Hepatocyte (in vitro differentiated cells): ENCODE measurements at regions not wholly inside any gene's neighbourhood (a gene's known extent, or its start where the extent isn't known, plus 50 kb on each side); places are given as distances from the start of the nearest gene placed in this dataset.
"Not testable (repeated sequence)": the region's sequence is repeated elsewhere in the genome, so short reads cannot be mapped to it uniquely, and the experiment has no call there.

Experiments
- DNase-seq: peaks from one replicate; pipeline ENCODE4 v3.0.0-alpha.2; 2016; ENCODE audit warnings: low spot score
- H2AFZ ChIP-seq: fragments of 200-600 bp; sonication (generic); 2 replicates; pipeline ENCODE4 v1.6.0; 2016; ENCODE audit warnings: antibody characterized with exemption, mild to moderate bottlenecking
- H3K27ac ChIP-seq: fragments of 200-600 bp; sonication (generic); 2 replicates; pipeline ENCODE4 v1.5.1; 2016; ENCODE audit warnings: mild to moderate bottlenecking
- H3K27me3 ChIP-seq: fragments of 200-600 bp; sonication (generic); 2 replicates; pipeline ENCODE4 v1.6.1; 2016
- H3K36me3 ChIP-seq: fragments of 200-600 bp; sonication (generic); replicated peaks from 2 replicates; pipeline ENCODE4 v1.5.1; 2016; ENCODE audit warnings: low read depth; ENCODE audit not compliant: insufficient read depth
- H3K4me1 ChIP-seq: fragments of 200-600 bp; sonication (generic); 2 replicates; pipeline ENCODE4 v1.5.1; 2016; ENCODE audit warnings: mild to moderate bottlenecking, moderate library complexity; ENCODE audit not compliant: insufficient read depth
- H3K4me2 ChIP-seq: fragments of 200-600 bp; sonication (generic); 2 replicates; pipeline ENCODE4 v1.6.0; 2016
- H3K4me3 ChIP-seq: fragments of 200-600 bp; sonication (generic); 2 replicates; pipeline ENCODE4 v1.5.1; 2016; ENCODE audit warnings: mild to moderate bottlenecking
- H3K79me2 ChIP-seq: fragments of 200-600 bp; sonication (generic); 2 replicates; pipeline ENCODE4 v1.6.0; 2017; ENCODE audit warnings: mild to moderate bottlenecking
- H3K9me2 ChIP-seq: fragments of 200-600 bp; sonication (generic); replicated peaks from 2 replicates; pipeline ENCODE4 v1.6.0; 2017; ENCODE audit warnings: mild to moderate bottlenecking; ENCODE audit not compliant: insufficient read depth
- H3K9me3 ChIP-seq: fragments of 200-600 bp; sonication (generic); 2 replicates; pipeline ENCODE4 v1.5.1; 2016; ENCODE audit warnings: low read depth, mild to moderate bottlenecking
- H4K20me1 ChIP-seq: fragments of 200-600 bp; sonication (generic); 2 replicates; pipeline ENCODE4 v1.6.0; 2016; ENCODE audit warnings: mild to moderate bottlenecking; ENCODE audit not compliant: insufficient read depth, poor library complexity, severe bottlenecking
- CTCF ChIP-seq: fragments of 200-600 bp; sonication (generic); IDR thresholded peaks from 2 replicates; pipeline ENCODE4 v1.5.1; 2016; ENCODE audit warnings: antibody characterized with exemption, mild to moderate bottlenecking; ENCODE audit not compliant: poor library complexity
- EZH2 ChIP-seq: fragments of 200-600 bp; sonication (generic); IDR thresholded peaks from 2 replicates; pipeline ENCODE4 v1.6.1; 2016; ENCODE audit warnings: antibody characterized with exemption, mild to moderate bottlenecking, borderline replicate concordance
- EZH2phosphoT487 ChIP-seq: fragments of 200-600 bp; sonication (generic); IDR thresholded peaks from one replicate; pipeline ENCODE4 v1.6.1; 2018; ENCODE audit warnings: antibody characterized with exemption, mild to moderate bottlenecking, low read depth, moderate library complexity; ENCODE audit not compliant: unreplicated experiment, severe bottlenecking
- WGBS: methylation state at CpG from one replicate; pipeline ENCODE4 v1.1.6; 2016; ENCODE audit warnings: low lambda C conversion rate; ENCODE audit errors: missing lambda C conversion rate; 5-methylcytosine and 5-hydroxymethylcytosine counted together

GRCh38 chr15:77881950-77882349 lies 195.6 kb downstream of the TBC1D2B start:
- WGBS: 82% methylated on average over 5 of the region's 5 CpGs
- Histone ChIP-seq H3K9me2 (no peaks in the 10 kb centered on the region), H3K27me3 (no peaks in the 10 kb centered on the region), H3K79me2 (no peaks in the 10 kb centered on the region), H4K20me1 (no peaks in the 10 kb centered on the region), H2AFZ (no peak overlapping the region), H3K36me3 (no peaks in the 10 kb centered on the region), H3K9me3 (no peaks in the 10 kb centered on the region), H3K4me2 (no peak overlapping the region), H3K4me3 (no peak overlapping the region), H3K27ac (no peak overlapping the region), H3K4me1 (peaks cover 5% of the 10 kb centered on the region)
- no peak for TF ChIP-seq CTCF
- no peak for TF ChIP-seq EZH2
- no peak for DNase-seq

GRCh38 chr15:77881535-77881934 lies 196.0 kb downstream of the TBC1D2B start:
- H3K9me2 ChIP-seq, H3K4me1 ChIP-seq, H2AFZ ChIP-seq, H3K36me3 ChIP-seq, H4K20me1 ChIP-seq, H3K79me2 ChIP-seq, H3K27ac ChIP-seq, H3K4me3 ChIP-seq, DNase-seq, H3K9me3 ChIP-seq, H3K4me2 ChIP-seq, H3K27me3 ChIP-seq: not testable (repeated sequence)
- 87% methylated on average over 5 of the region's 16 CpGs for WGBS

GRCh38 chr15:77879466-77879865 lies 198.0 kb downstream of the TBC1D2B start:
- H3K9me2 ChIP-seq, H3K27me3 ChIP-seq, H4K20me1 ChIP-seq, H3K9me3 ChIP-seq, H3K4me1 ChIP-seq, H3K36me3 ChIP-seq, H3K79me2 ChIP-seq, H2AFZ ChIP-seq, DNase-seq, H3K4me3 ChIP-seq, H3K4me2 ChIP-seq, H3K27ac ChIP-seq: not testable (repeated sequence)
- 62% methylated on average over 4 of the region's 6 CpGs for WGBS

- no peaks in the 10 kb centered on the region for H4K20me1 ChIP-seq
- no peak for TF ChIP-seq EZH2
- no peak for TF ChIP-seq CTCF
- TF ChIP-seq EZH2phosphoT487: no peak
- DNase-seq: no peak
- peak overlapping the region; percentile 62 for H3K27ac ChIP-seq
- H3K4me1 ChIP-seq: no peaks in the 10 kb centered on the region
- no peaks in the 10 kb centered on the region for H3K79me2 ChIP-seq
- H3K36me3 ChIP-seq: no peaks in the 10 kb centered on the region
- H3K27me3 ChIP-seq: no peaks in the 10 kb centered on the region
- H3K9me3 ChIP-seq: no peaks in the 10 kb centered on the region
- no peaks in the 10 kb centered on the region for H3K9me2 ChIP-seq
- H2AFZ ChIP-seq: no peak overlapping the region
- 90% methylated on average over 3 of the region's 5 CpGs for WGBS
- H3K4me3 ChIP-seq: no peak overlapping the region
- H3K4me2 ChIP-seq: no peak overlapping the region
Observed at GRCh38 chr15:77877869-77878577, 199.5 kb downstream of the TBC1D2B start.

GRCh38 chr15:77876107-77876820 lies 201.2 kb downstream of the TBC1D2B start:
- not testable (repeated sequence) for H3K36me3 ChIP-seq, H3K9me2 ChIP-seq, H3K27ac ChIP-seq, H3K4me3 ChIP-seq, H3K27me3 ChIP-seq, H3K4me2 ChIP-seq, H3K79me2 ChIP-seq, H3K4me1 ChIP-seq, DNase-seq, H2AFZ ChIP-seq, H4K20me1 ChIP-seq, H3K9me3 ChIP-seq
- WGBS: 80% methylated on average over 4 of the region's 9 CpGs
